22Rv1 (cell line): ENCODE measurements at regions not wholly inside any gene's neighbourhood (a gene's known extent, or its start where the extent isn't known, plus 50 kb on each side); places are given as distances from the start of the nearest gene placed in this dataset.

Experiments used
- CTCF ChIP-seq: fragments of 450-650 bp; IDR thresholded peaks from 2 replicates; pipeline ENCODE4 v1.5.1; 2017; ENCODE audit warnings: mild to moderate bottlenecking
- ZFX ChIP-seq: fragments of 450-650 bp; IDR thresholded peaks from 2 replicates; pipeline ENCODE4 v1.6.1; 2017; ENCODE audit warnings: antibody characterized with exemption, borderline replicate concordance

GRCh38 chr2:106961328-106961727 lies 75.4 kb upstream of the ST6GAL2 start:
- TF ChIP-seq CTCF (no peak), ZFX (no peak)
